Embryonic facial prominence (tissue), 1 donor: ENCODE measurements at regions not wholly inside any gene's neighbourhood (a gene's known extent, or its start where the extent isn't known, plus 50 kb on each side); places are given as distances from the start of the nearest gene placed in this dataset.
"Not testable (repeated sequence)": the region's sequence is repeated elsewhere in the genome, so short reads cannot be mapped to it uniquely, and the experiment has no call there.

Experiments
- DNase-seq: peaks from one replicate; pipeline ENCODE4 v3.0.0-alpha.2; 2016; ENCODE audit errors: extremely low spot score

DNA sequence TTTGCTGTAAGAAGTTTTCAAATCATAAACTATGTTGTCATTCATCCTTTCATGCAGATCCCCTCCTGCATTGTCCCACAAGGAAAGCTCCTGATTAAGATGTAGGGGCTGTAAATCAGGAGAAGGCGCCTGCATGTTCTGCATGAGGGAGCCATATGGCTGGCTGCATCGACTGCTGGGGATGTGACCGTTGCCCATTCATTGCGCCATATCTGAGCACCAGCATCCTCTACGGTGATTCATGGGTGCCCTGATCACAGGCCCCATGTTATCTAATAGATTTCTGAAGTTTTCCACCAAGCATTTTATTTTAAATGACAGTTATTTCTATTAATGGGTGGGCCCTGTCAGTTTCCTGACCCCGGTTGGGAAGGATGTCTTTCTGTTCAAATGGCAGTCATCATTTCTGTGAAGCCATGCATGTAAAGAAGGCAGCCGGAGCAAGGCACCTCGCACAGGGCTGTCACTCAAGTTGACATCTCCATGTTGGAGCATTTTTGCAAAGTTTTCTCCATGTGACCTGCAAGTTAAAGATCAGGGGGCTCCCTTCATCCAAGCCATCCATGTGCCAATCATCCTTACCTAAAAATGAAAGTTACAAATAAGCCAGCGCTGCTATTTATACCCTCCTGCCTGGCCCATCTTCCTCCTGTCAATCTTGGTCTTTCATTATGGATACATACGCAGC is 128.8 kb downstream of the TEX36 start:
- no peak for DNase-seq

DNA sequence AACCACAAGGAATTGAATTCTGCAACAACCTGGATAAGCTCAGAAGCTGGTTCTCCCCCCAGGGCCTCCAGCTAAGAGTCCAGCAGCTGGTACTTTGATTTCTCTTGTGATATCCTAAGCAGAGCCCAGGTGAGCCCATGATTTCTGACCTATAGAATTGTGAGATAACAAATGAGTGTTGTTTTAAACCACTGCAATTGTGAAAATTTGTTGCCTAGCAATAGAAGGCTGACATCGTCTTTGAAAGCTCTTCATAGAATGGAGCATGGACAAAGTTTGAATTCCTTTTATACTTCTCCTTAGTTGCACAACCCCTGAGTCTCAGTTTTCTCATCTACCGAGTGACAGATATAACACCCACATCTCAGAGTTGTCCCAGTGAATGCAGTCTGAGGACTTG is 129.9 kb downstream of the TEX36 start:
- no peak for DNase-seq

DNA sequence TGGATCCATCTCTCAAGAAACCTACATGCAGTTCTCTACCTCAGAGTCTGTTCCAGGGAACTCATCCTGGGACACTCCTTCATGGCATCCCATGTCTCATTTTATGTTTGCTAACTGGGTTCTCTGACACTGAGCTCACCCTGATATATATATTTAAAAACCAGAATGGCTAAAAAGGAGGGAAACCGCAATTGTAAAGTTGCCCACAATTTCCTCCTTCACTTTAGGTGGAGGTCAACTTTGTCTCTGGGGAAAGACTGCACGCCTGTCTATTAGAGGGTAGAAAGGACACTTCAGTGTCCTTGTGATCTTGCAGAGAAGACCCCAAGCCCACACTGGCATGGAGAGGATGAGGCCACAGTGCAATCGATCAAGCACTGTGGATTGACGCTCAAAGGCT is 131.7 kb downstream of the TEX36 start:
- DNase-seq, result no peak

GRCh38 chr10:125550362-125550761 is 132.6 kb downstream of the TEX36 start:
- DNase-seq, result peak; percentile 25

- DNase-seq, result peak; percentile 37
Measured at GRCh38 chr10:125549653-125550052, 133.3 kb downstream of the TEX36 start.

GRCh38 chr10:125548878-125549277 is 134.1 kb downstream of the TEX36 start:
- no peak for DNase-seq

GRCh38 chr10:125548356-125548755 is 134.6 kb downstream of the TEX36 start:
- DNase-seq, result no peak

DNA sequence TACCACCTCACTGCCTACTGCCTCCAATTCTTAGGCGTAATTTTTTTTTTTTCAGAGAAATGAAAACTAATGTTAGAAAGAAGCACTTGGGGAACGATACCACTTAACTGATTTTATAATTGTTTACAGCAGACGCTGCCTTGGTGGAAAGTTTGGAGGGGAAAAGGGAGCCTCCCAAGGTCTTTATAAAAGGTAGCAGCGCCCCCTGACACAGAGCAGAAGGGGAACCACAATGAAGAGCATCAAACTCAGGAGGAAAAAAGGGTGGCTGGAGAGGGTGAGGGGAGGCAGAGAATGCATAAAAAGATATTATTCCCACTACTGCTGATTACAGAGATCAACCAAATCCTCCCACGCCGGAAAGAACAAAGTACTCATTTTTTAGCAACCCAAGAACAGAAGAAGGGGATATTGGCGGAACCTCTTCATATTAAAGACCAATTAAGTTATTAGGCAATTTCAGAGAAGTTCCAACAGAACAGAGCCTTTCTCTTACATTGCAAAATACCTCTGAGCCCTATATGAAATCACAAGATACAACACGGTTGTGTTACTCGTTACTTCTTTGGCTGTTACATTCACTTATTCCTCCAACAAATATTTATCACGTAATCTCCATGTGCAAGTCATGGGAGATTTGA is 135.8 kb downstream of the TEX36 start:
- DNase-seq, result no peak

DNA sequence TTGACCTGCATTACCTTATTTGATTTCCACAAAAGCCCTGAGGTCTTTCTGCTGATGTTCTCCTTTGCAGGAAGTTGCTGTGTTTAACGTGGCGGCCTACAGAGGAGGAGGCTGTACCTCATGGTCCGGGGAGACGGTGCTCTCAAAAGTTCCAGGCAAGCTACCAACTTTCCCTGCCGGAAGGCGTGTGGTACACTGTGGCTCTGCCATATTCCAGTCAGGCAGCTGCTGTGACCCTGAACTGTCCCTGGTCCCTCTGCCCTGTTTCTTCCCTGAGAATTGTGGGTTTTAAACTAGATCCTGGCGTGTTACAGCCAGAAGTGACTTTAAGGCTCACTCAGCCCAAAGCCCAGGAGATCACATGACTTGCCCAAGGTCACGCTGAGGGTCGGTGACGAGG is 139.2 kb downstream of the TEX36 start:
- no peak for DNase-seq

- peak; percentile 34 for DNase-seq
Measured at GRCh38 chr10:125538947-125539731, 143.8 kb downstream of the TEX36 start.

GRCh38 chr10:125536236-125536635 is 146.7 kb downstream of the TEX36 start:
- no peak for DNase-seq

DNA sequence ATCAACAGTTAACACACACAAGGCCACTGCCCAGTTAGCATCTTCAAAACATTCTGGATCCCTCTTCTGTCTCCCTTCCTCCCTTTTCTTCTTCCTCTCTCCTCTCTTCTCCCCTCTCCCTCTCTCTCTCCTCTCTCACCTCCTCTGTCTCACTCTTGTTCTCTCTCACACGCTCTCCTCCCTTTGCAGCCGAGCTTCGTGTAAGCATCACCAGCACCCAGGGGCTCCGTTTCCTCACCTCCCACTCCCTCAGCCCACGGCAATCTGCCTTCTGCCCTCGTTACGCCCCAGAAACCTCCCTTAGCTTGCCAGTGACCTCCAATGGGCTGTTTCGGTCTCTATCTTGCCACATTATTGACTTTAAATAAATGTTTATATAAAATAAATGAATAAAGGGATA is 147.4 kb downstream of the TEX36 start:
- no peak for DNase-seq

- no peak for DNase-seq
Measured at GRCh38 chr10:125534515-125534914, 148.4 kb downstream of the TEX36 start.

GRCh38 chr10:125533866-125534265 is 149.1 kb downstream of the TEX36 start:
- DNase-seq, result no peak

DNA sequence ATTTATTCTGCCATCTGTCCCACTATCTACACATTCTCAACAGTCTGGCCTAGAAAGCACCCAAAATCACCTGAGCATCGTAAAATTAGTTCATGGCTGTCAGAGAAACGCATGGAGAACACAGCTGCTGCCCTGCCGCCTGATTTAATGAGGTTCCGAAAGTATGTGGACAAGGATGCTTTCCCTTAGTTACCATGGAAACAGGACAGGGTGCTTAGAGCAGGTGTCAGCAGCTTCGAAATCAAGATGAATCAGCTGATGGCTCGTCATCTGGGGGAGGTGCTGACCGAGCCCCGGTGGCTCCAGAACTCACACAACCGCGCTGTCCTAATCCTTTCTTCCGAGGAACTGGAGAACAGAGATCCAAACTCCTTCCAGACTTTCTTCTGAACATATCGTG is 151.5 kb downstream of the TEX36 start:
- no peak for DNase-seq

- DNase-seq, result no peak
Measured at GRCh38 chr10:125523347-125523746, 159.6 kb downstream of the TEX36 start.

GRCh38 chr10:125521721-125522680 is 161.0 kb downstream of the TEX36 start:
- no peak for DNase-seq

DNA sequence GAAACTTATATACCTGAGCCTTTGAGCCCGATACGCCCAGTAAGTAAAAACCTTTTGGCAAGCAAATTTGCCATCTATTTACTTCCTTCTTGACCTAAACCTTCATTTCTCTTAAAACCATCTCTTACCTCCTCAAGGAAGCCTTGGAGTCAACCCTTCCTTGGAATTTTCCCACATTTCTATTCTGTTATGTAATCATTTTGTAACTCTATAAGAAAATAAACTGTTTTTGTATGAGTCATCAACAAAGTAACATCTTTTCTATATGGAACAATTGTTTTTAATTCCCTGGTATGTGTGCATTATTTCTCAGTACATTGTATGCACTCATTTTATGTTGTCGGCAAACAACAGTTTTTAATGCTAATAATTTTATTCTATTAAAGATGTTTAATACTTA is 162.0 kb downstream of the TEX36 start:
- DNase-seq, result no peak

GRCh38 chr10:125518397-125518796 is 164.6 kb downstream of the TEX36 start:
- not testable (repeated sequence) for DNase-seq

GRCh38 chr10:125515571-125515970 is 167.4 kb downstream of the TEX36 start:
- DNase-seq, result no peak
